GM19240 (cell line): ENCODE measurements at regions not wholly inside any gene's neighbourhood (a gene's known extent, or its start where the extent isn't known, plus 50 kb on each side); places are given as distances from the start of the nearest gene placed in this dataset.

Experiments used
- DNase-seq: peaks from one replicate; pipeline ENCODE4 v3.0.0; 2011; ENCODE audit warnings: low spot score; ENCODE audit not compliant: insufficient read length

DNA sequence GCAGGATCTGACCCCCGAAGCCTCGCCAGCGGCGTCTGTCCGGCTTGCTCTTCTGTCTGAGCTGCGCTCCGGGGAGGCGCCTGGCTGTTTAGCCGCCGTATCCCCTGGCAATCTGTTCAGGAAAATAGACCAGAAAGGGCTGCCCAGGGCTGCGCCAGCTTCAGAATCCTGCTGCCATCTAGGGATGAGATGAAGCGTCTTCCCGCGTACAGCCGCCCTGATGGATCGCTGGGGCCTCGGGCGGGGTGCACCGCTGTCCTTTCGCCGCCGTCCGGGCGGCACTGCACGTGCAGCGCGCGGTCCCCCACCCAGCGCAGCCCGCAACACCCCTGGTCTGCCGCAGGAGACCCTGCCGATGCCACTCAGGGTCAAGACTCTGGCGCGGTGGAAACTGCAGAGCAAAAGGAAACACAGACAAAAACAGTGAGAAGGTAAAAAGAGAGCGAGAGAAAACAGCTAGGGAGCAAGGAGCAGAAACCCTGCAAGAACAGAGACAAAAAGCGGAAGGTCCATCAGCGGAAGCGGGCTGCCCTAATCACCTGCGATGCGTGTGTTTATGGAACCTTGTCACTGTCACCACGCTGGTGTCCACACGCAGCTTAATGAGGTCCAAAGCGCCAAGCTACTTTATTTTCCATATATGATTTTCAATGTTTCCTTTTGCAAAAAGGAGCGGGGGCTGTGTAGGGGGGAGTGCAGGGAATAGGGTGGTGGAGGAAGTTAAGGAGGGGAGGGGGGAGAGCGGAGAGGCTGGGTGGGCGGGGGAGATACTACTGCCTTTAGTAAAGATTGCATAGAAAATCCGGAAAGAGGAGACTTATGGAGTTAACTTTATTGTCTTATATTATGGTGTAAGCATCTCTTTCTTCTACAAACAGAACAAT is 2113.3 kb upstream of the PIK3C3 start:
- DNase-seq = no peak

DNA sequence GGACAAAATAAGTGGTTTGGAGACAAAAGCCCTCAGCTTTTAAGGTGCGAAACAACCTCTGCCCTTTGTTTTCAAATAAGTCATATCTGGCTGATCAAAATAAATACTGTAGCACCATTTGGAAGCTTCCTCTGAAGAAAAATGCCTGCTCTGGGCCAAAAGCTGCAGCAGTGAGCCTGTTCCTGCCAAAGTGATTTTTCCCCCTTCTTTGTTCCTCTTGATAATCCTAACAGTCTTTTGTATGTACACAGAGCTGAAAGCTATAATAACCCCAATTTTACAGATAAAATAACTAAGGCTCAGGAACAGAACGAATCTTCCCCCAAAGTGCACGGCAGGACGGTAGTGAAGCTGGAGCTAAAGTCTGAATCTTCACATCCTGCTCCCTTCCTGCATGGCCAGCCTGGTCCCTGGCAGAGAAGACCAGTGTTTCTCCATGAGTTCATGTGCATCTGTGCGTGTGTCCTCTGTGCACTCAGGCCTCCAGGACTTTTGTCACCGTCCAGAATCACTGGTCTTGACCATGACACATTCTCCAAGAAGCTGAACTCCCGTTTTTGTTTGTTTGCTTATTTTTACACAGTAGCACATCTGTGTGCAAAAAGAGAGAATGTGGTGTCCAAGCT is 2114.1 kb upstream of the PIK3C3 start:
- no peak for DNase-seq

DNA sequence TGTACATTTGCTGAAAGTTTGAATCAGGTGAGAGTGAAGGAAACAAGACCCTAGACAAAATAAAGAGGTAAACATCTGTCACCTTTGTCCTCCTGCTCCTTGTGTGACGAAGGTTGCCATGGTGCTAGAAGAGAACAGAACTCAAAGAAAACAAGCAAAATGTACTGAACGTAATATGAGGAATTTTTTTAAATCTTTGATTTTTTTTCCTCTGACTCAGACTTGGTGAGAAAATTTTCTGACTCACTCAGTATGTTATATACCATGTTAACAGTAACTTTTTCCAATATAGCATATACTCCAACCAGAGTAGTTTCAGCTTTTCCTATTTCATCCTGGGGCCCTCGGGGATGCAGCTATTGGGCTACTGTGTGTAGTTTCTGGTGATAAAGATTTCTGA is 2114.6 kb upstream of the PIK3C3 start:
- no peak for DNase-seq

DNA sequence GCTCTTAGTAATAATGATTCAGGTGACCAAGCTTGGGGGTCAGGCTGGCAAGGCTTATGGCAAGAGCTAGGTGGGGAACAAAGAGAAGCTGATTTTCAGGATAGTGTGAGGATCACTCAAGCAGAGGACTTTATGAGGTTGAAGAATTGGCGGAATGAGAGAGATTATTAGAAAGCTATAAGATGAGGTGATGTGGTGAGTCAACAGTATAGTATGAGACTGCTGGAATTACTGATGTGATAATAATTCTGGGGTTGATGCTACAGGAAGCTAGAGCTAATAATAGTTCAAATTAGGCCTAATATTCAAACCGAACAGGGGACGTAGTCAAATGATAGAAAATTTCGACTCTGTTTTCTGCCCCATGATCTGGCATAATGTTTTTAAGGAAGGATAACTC is 2115.3 kb upstream of the PIK3C3 start:
- no peak for DNase-seq

DNA sequence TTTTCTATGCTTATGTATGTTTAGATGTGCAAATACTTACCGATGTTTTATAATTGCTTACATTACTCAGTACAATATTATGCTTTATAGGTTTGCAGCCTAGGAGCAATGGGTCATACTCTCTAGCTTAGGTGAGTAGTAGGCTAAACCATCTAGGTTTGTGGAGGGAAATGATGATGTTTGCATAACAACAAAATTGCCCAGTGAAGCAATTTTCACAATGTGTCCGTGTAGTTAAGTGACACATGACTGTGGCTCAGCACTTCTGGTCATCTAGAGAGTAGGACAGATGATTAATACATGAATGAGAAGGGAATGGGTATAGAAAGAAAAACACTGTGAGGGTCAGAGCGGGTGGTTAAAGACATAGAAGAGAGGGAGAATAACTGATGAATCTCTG is 2116.2 kb upstream of the PIK3C3 start:
- no peak for DNase-seq

DNA sequence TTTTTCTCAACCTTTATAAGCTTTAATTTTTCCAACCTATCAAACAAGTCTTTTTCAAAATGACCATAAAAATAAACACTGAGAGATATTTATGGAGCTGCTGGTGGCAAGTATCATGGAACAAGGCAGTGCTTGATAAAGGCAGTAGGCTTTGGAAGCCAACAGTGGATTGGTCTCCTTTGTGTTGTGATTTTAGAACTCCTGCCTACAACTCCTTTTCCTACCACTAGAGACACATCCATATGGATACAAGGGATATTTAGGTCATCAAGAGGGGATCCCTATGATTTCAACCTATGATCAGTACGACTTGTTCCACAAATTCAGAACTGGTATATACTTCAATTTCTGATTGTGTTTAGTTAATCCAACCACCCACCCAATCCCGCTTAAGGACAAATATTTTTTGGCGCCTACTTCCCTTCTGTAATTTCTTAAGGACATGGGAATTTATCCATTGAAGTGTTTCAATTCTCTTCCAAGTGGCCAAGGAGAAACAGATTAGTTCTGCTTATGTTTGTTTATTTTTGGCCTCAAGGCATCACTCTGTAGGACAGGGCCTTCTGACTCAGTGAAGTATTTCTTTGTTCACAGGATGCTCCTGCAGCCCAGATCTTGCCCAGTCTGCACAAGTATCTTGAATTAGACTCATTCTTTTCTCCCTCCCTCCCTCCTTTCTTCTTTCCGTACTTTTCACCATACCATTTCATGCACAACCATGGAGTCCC is 2119.6 kb upstream of the PIK3C3 start:
- no peak for DNase-seq

DNA sequence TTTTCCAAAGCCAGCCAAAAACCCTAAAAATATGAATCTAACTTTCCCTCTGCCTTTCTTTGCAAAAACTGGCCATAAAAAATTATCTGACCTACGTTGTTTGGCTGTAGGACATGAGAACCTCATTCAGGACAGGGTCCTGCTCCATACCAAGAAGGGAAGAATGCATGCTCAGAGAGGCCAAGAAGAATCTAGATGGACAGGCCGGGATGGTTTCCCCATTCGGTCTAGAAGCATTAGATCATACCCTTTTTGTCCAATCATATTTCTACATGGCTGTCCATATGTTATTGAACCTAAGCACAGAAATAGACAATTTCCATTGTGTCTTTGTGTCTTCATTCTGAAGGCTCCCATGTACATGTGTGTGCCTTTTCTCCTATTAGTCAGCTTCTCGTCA is 2120.4 kb upstream of the PIK3C3 start:
- no peak for DNase-seq

DNA sequence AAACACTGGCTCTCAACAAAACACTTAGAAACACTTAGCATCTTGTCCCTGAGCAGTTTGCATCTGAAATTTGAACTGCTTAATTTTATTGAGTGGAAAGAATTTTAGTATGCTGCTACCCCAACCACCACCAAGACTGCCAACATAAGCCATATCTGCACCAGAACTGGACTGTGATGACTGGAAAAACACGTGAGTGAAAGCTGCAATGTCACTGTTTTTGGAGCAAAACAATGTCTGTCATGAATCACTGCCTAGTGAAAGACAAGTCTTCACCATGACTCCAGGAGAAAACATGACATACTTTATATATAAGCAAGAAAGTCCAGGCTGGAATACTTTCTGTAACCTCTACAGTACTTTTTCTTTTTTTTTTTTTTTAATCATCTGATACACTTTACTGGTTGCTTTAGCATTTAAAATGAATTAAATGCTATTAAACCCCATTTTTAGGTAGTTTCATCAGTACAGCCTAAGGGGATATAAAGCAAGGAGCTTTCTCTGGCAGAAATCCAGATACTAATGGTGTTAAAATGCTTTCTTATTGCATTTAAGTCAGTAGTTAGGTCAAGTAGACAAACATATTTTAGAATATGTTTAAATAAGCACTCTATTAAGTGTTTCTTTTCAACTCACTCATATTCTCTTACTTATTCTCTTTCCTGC is 2129.4 kb upstream of the PIK3C3 start:
- DNase-seq = no peak

DNA sequence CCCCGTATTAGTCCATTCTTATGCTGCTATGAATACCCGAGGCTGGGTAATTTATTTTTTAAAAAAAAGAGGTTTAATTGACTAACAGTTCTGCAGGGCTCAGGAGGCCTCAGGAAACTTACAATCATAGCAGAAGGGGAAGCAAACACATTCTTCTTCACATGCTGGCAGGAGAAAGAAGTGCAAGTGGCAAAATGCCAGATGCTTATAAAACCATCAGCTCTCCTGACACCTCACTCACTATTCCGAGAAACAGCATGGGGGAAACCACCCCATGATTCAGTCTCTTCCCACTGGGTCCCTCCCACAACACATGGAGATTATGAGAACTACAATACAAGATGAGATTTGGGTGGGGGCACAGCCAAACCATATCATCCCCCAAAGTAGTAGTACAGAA is 2148.5 kb upstream of the PIK3C3 start:
- no peak for DNase-seq

DNA sequence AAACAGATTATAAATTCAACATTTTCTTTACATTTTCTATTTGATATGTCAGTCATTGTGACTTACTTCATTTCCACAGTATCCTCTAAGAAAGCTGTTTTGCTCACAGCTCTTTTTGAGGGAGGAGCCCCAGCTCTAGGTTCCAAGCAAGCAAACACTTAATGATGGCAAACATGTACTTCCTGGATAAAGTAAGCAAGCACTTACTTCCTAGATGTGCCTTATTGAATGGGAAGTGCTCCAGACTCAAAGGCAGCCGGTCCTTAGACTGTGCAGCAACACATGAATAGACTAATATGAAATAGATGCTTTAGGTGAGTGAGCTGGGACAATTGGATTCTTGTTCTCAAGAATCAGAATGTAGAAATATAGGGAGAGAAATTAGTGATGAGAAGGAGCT is 2149.8 kb upstream of the PIK3C3 start:
- no peak for DNase-seq

DNA sequence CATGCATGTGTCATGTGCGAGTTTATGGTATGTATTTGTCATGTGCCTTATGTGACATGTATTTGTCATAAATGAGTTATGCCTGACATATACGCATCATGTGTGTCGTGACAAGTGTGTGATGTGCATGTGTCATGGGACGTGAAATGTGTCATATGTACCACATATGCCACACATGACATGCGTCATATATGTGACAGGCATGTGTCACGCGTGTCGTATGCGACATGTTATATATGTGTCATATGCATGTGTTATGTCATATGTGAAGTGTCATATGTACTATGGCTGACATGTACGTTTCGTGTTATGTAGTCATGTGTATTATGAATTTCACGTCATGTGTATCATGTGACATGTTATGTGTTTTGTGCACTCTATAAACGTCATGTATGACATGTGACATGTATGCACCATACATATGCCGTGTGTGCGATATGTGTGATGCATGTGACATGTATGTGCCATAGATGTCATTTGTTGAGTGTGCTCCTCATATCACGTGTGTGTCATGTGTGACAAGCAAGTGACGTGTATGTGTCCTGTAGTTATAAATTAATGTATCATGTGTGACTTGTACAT is 2152.3 kb upstream of the PIK3C3 start:
- no peak for DNase-seq

DNA sequence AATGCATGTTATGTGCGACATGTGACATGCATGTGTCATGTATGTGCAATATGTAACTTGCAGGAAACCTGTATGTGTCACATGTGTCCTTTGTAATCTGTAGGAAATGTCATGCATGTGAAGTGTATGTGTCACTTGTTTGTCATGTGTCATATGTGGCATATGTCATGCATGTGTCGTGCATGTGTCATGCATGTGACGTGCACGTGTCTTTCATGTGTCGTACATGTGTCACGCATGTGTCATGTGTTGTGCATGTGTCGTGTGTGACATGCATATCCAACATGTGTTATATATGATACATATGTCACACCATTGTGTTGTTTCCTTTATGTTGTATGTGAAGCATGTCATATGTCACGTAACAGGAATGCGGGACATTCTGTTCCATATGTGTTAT is 2153.2 kb upstream of the PIK3C3 start:
- no peak for DNase-seq

DNA sequence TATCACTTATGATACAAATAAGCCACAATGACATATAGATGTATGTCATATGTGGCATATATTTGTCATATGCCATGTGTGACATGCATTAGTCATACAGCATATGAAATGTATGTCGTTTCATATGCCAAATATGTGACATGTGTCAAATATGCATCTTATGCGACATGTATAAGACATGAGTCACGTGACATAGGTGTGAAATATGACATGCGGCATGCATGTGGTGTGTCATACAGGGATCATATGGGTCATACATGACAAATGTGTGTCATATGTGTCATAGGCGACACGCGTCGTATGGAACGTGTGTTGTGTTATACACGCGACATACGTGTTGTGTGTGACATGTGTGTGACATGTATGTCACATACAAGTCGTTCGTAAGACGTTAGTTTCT is 2154.0 kb upstream of the PIK3C3 start:
- no peak for DNase-seq

DNA sequence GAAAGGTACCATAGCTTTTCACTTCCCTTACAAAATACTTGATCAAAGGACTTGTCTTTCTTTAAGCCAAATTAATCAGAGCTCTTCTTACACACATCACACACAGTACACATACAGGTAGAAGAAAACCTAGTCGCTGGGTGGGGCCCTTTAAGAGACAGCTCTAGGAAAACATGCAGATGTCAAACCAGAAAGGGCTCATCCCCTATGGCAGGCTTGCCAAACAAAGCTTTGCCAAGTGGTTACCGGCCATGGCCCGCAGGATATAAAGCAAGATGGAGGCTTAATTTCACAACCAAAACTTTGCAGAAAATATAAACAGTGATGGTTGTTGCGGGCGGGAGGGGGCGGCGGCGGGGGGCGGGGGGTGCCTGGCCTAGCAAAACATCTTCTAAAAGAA is 2156.0 kb upstream of the PIK3C3 start:
- no peak for DNase-seq

DNA sequence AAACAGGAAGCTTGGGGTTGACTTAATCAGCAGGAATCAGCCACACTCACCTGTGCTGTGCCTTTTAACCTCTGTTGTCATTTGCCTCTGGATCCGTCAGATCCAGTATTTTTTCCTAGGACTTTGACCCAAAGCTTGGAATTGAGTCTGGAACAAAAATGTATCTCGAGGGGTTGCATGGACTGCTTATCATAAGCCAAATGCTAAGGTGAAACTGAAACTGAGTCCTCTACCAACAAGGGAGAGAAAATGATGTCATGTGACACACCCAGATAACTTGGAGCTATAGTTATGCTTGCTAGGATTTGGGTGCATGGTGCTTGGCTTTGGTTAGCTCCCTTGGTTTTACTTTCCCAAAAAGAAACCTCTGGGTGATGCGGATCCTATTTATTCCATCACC is 2158.6 kb upstream of the PIK3C3 start:
- no peak for DNase-seq

DNA sequence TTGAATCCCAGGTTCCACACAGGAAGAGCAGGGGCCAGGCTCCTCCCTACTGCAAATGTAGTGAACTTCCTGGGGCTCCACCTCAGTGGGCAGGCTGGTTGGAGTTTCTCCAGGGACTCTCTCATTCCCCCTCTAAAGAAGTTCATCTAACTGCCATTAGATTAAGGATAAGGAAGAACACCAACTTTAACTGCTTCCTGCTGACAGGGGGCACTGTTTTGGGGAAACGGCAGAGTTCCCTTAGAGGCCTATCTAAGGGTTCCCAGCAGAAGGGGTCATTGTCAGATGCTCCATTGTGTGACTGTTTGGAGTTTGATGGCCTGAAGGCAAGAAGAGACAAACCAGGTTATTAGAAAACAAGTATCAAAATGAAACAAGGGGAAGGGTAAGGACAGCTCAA is 2159.7 kb upstream of the PIK3C3 start:
- no peak for DNase-seq

DNA sequence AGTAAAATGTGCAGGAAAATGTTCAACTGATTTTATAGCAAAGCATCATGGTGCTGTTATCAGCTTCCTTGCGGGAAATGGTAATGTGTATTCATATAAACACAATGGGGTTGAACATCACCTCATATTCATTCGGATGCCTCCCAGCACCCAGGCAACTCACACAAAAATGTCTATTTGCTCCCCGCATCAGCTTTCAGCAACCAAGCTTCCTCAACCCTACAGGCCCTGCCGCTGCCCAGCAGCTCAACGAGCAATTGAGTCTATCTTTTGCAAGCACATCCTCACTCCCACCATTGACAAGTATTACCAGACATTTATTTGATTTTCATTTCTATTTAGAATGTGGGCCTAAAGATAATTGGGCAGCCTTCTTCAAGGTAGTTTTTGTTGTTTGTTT is 2161.4 kb upstream of the PIK3C3 start:
- no peak for DNase-seq

DNA sequence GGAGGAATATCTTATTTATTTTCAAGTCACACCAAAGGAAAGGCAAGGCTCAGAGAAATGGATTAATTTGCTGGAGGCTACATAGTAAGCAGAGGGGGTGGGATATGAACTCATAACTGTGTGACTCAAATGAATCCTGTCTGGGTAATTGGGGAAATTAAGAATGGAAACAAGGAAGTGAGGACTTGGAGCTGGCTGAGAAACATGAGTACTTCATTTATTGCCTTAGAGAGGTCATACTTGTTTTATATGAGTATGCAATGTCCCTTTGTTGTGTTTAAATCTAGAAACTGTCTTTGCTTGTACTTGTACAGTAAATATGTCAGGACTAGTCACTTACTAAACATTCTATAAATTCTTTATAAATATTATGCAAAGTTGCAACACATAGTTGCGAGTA is 2166.7 kb upstream of the PIK3C3 start:
- DNase-seq = no peak

DNA sequence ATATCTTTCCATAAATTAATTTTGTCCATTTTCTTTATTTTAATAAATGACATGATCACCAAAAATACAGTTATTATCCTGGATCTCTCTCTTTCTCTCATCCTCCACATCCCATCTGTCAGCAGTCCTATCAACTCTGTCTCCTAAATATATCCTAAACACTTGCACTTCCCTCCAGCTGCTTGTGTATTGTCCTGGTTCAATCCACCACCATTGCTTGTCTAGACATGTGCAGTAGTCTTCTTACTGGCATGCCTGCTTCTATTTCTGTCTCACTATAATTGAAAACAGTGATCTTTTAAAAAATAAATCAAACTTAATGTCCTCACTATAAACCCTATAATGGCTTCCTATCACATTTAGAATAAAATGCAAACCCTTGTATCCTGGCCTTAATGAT is 2168.6 kb upstream of the PIK3C3 start:
- no peak for DNase-seq

DNA sequence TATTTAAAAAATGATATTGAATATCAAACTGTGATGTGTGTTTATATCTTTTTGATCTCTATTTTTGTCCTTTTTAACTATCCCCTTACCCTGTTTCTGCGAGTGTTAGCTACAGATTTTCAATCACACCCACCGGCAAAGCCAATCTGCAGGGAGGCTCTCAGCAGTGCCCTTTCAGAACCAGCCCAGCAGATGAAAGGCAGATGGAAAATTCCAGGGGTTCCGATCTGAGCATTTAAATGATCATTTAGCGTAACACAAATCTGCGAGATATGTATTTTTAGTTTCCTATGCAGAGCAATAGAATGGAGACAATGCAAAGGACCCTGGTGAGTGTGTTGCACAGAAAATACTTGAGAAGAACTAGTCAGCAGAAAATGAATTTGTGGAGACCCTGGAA is 2170.5 kb upstream of the PIK3C3 start:
- DNase-seq = no peak

DNA sequence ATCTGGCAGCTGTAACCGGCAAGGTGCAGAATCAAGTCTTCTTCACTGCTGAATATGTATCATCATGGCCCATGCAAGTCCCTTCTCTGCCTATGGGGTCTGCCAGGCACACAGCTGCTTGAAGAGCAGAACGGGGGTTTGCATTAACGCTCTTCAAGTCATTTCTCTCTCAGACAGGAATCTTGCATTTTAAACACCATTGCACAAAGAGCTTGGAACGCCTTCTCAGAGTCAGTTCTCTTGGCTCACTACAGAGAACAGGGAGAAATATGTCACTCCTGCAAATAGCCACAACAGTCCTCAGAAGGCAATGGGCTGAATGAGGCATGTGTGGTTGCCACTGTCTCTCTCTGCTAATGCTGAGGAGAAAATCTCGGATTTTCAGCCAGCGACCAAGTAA is 2173.5 kb upstream of the PIK3C3 start:
- DNase-seq = no peak

DNA sequence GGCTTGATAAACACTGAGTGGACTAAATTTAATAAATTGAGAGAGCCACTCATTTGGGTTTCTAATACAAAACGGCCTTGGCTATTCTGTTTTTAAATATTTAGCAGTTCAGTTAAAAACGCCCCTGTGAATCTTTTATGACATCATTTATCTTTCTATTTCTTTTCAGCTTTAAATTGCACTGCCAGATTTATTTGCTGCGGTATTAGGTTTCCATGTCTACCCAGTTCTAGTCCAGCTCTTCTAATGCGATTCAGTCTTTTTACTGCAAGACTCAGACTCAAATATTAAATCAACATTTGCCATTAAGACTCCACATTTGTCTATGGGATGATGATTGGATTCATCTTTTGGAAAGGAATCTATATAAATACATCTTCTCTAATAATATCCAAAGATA is 2174.3 kb upstream of the PIK3C3 start:
- DNase-seq = no peak
